OCI-LY7 (cell line): ENCODE measurements at regions not wholly inside any gene's neighbourhood (a gene's known extent, or its start where the extent isn't known, plus 50 kb on each side); places are given as distances from the start of the nearest gene placed in this dataset.

Experiments used
- BruUV-seq: library from RNA; stranded (reverse); fragments of 400-500 nt; replicated peaks from 2 replicates; lab custom pipeline; 2021; lab: Mats Ljungman, UMichigan
- CTCF ChIA-PET: fragments of 300-600 bp; sonication (Branson Sonifier 250); formaldehyde crosslinking; loops from one replicate; lab custom pipeline; 2022; ENCODE audit warnings: antibody characterized with exemption; ENCODE audit not compliant: unreplicated experiment; lab: Charles Lee
- POLR2A ChIA-PET: fragments of 300-600 bp; sonication (Branson Sonifier 250); formaldehyde crosslinking; loops from one replicate; lab custom pipeline; 2022; ENCODE audit warnings: antibody characterized with exemption; lab: Charles Lee
- DNase-seq: peaks from one replicate; pipeline ENCODE4 v3.0.0-alpha.2; 2015; ENCODE audit warnings: low spot score
- H2AFZ ChIP-seq: fragments of 200-600 bp; sonication (generic), shearing (Covaris generic); 2 replicates; pipeline ENCODE4 v1.6.1; 2014; ENCODE audit warnings: mild to moderate bottlenecking, antibody characterized with exemption, low read length, moderate library complexity
- H3K27ac ChIP-seq: fragments of 200-600 bp; sonication (generic); 2 replicates; pipeline ENCODE4 v1.5.1; 2014; ENCODE audit warnings: mixed run types, low read depth, mild to moderate bottlenecking, moderate library complexity, low read length, inconsistent platforms; ENCODE audit not compliant: poor library complexity, severe bottlenecking
- H3K36me3 ChIP-seq: fragments of 200-600 bp; sonication (generic); 2 replicates; pipeline ENCODE4 v1.6.1; 2014; ENCODE audit warnings: mild to moderate bottlenecking, antibody characterized with exemption, low read length, moderate library complexity, mixed read lengths; ENCODE audit not compliant: insufficient read depth
- H3K4me1 ChIP-seq: fragments of 200-600 bp; sonication (generic); 2 replicates; pipeline ENCODE4 v1.5.1; 2014; ENCODE audit warnings: mild to moderate bottlenecking, low read length; ENCODE audit not compliant: insufficient read depth, poor library complexity, severe bottlenecking
- H3K4me2 ChIP-seq: fragments of 200-600 bp; sonication (generic); 2 replicates; pipeline ENCODE4 v1.6.1; 2014; ENCODE audit warnings: mild to moderate bottlenecking, low read length
- H3K4me3 ChIP-seq: fragments of 200-600 bp; sonication (generic); 2 replicates; pipeline ENCODE4 v1.5.1; 2014; ENCODE audit warnings: mild to moderate bottlenecking, low read depth, low read length; ENCODE audit not compliant: poor library complexity, severe bottlenecking
- H3K79me2 ChIP-seq: fragments of 200-600 bp; sonication (generic); 2 replicates; pipeline ENCODE4 v1.6.1; 2016; ENCODE audit warnings: low read depth, mild to moderate bottlenecking, low read length, moderate library complexity, mixed read lengths; ENCODE audit not compliant: insufficient read depth
- H3K9me2 ChIP-seq: fragments of 200-600 bp; sonication (generic); 2 replicates; pipeline ENCODE4 v1.6.1; 2016; ENCODE audit warnings: mild to moderate bottlenecking, low read length, mixed read lengths; ENCODE audit not compliant: insufficient read depth
- H3K9me3 ChIP-seq: fragments of 200-600 bp; sonication (generic); 2 replicates; pipeline ENCODE4 v1.6.1; 2014; ENCODE audit warnings: mild to moderate bottlenecking, mixed run types, low read length, mixed read lengths
- H4K20me1 ChIP-seq: fragments of 200-600 bp; sonication (generic); 2 replicates; pipeline ENCODE4 v1.6.1; 2014; ENCODE audit warnings: mild to moderate bottlenecking, antibody characterized with exemption, low read length, moderate library complexity, mixed read lengths; ENCODE audit not compliant: insufficient read depth
- CTCF ChIP-seq: fragments of 200-600 bp; sonication (generic); conservative IDR thresholded peaks from 2 replicates; pipeline ENCODE4 v1.5.1; 2014; ENCODE audit warnings: mild to moderate bottlenecking, antibody characterized with exemption, low read length, moderate library complexity, mixed read lengths
- EZH2phosphoT487 ChIP-seq: fragments of 200-600 bp; sonication (generic); IDR thresholded peaks from 2 replicates; pipeline ENCODE4 v1.6.1; 2018; ENCODE audit warnings: low read depth, borderline replicate concordance, mild to moderate bottlenecking, mixed run types, antibody characterized with exemption, low read length, moderate library complexity, mixed read lengths
- intact Hi-C: fragments of 100-400 bp; cut with micrococcal nuclease; formaldehyde crosslinking; loops from one replicate; pipeline ENCODE4 v1.10.0; 2022; ENCODE audit not compliant: unreplicated experiment

- TF ChIP-seq CTCF (no peak), EZH2phosphoT487 (no peak)
- Histone ChIP-seq H3K4me3 (no peak overlapping the region), H3K4me1 (peaks cover 6% of the 10 kb centered on the region), H3K27ac (no peak overlapping the region), H4K20me1 (no peaks in the 10 kb centered on the region), H3K9me3 (no peaks in the 10 kb centered on the region), H3K36me3 (no peaks in the 10 kb centered on the region), H3K9me2 (no peaks in the 10 kb centered on the region), H3K79me2 (no peaks in the 10 kb centered on the region), H2AFZ (no peak overlapping the region), H3K4me2 (no peak overlapping the region)
- ChIA-PET CTCF (no interaction called here), POLR2A (no interaction called here)
- no TSS peak for BruUV-seq
- intact Hi-C loops = no loop called here
- DNase-seq = no peak
Measured at GRCh38 chr2:236747925-236748324, 178.3 kb downstream of the ACKR3 start.

- no peaks in the 10 kb centered on the region for H3K36me3 ChIP-seq
- TF ChIP-seq CTCF (no peak), EZH2phosphoT487 (no peak)
- H3K79me2 ChIP-seq = no peaks in the 10 kb centered on the region
- intact Hi-C loops = no loop called here
- DNase-seq = no peak
- H3K4me1 ChIP-seq = peaks cover 10% of the 10 kb centered on the region
- no peak overlapping the region for H2AFZ ChIP-seq
- ChIA-PET CTCF (no interaction called here), POLR2A (no interaction called here)
- H3K4me3 ChIP-seq = no peak overlapping the region
- no peaks in the 10 kb centered on the region for H4K20me1 ChIP-seq
- no peaks in the 10 kb centered on the region for H3K9me3 ChIP-seq
- BruUV-seq = no TSS peak
- no peaks in the 10 kb centered on the region for H3K9me2 ChIP-seq
- no peak overlapping the region for H3K27ac ChIP-seq
- H3K4me2 ChIP-seq = no peak overlapping the region
Measured at GRCh38 chr2:236748385-236748784, 178.8 kb downstream of the ACKR3 start.

GRCh38 chr2:236748801-236749200, 179.2 kb downstream of the ACKR3 start:
- Histone ChIP-seq H3K36me3 (no peaks in the 10 kb centered on the region), H3K4me3 (no peak overlapping the region), H3K4me2 (no peak overlapping the region), H4K20me1 (no peaks in the 10 kb centered on the region), H3K9me3 (no peaks in the 10 kb centered on the region), H3K4me1 (peaks cover 14% of the 10 kb centered on the region), H2AFZ (no peak overlapping the region), H3K27ac (no peak overlapping the region), H3K9me2 (no peaks in the 10 kb centered on the region), H3K79me2 (no peaks in the 10 kb centered on the region)
- no peak for DNase-seq
- ChIA-PET CTCF (no interaction called here), POLR2A (no interaction called here)
- intact Hi-C loops = no loop called here
- BruUV-seq = no TSS peak
- no peak for TF ChIP-seq CTCF
